ENCODE measurements at regions not wholly inside any gene's neighbourhood (a gene's known extent, or its start where the extent isn't known, plus 50 kb on each side); places are given as distances from the start of the nearest gene placed in this dataset.

- Histone ChIP-seq H3K79me2 (ENCODE audit: control insufficient read depth in 1 of 2, insufficient read depth in 2 of 2, low read length in 2 of 2) (no peaks in the 10 kb centered on the region), H3K9ac (replicated peaks in 1 of 4; ENCODE audit: extremely low read depth in 1 of 4, low read depth in 3 of 4, low read length in 3 of 4) (no peak overlapping the region), H3K4me1 (replicated peaks in 1 of 4; ENCODE audit: control insufficient read depth in 3 of 4, insufficient read depth in 4 of 4, low read length in 3 of 4) (peaks cover 0 to 10% (median under 1%) of the 10 kb centered on the region in 4 experiments; a peak in 3 of 7 replicates), H3K23me2 (ENCODE audit: low read depth, low read length) (no peaks in the 10 kb centered on the region), H2BK5ac (ENCODE audit: low read depth, low read length) (no peak overlapping the region), H3K27ac (ENCODE audit: low read depth, low read length) (no peak overlapping the region), H3K4me3 (ENCODE audit: extremely low read depth in 1 of 4, insufficient read depth in 2 of 4, low read depth in 3 of 4, low read length in 4 of 4) (no peak overlapping the region), H4K8ac (ENCODE audit: extremely low read depth, insufficient read depth, low read length) (no peak overlapping the region), H3K23ac (ENCODE audit: insufficient read length) (no peak overlapping the region), H2BK20ac (ENCODE audit: low read length) (no peak overlapping the region), H3K4me2 (ENCODE audit: insufficient read depth in 1 of 2, low read depth in 2 of 2, low read length in 2 of 2) (no peak overlapping the region), H2BK120ac (replicated peaks; ENCODE audit: low read depth, low read length) (no peak overlapping the region), H2BK12ac (ENCODE audit: low read depth, low read length) (no peak overlapping the region), H4K91ac (replicated peaks; ENCODE audit: insufficient read length, low read length) (no peak overlapping the region), H3K4ac (replicated peaks; ENCODE audit: insufficient read length, low read depth, low read length) (no peak overlapping the region), H4K20me1 (replicated peaks in 1 of 2; ENCODE audit: control insufficient read depth in 1 of 2, insufficient read depth in 2 of 2, low read length in 2 of 2) (no peaks in the 10 kb centered on the region), H2AFZ (ENCODE audit: low read length) (no peak overlapping the region), H3K36me3 (ENCODE audit: control insufficient read depth in 2 of 4, insufficient read depth in 4 of 4, low read length in 3 of 4) (no peaks in the 10 kb centered on the region), H3K79me1 (ENCODE audit: low read depth, low read length) (no peaks in the 10 kb centered on the region), H3K18ac (ENCODE audit: extremely low read depth, low read length) (no peak overlapping the region), H3K14ac (ENCODE audit: insufficient read length) (no peak overlapping the region), H3K56ac (replicated peaks; ENCODE audit: insufficient read length, low read depth, low read length) (no peak overlapping the region), H2BK15ac (ENCODE audit: low read length) (no peak overlapping the region), H3K9me3 (ENCODE audit: insufficient read depth in 2 of 2, low read depth in 1 of 2, low read length in 1 of 2) (no peaks in the 10 kb centered on the region), H3K27me3 (replicated peaks in 1 of 4; ENCODE audit: control insufficient read depth in 3 of 4, extremely low read depth in 1 of 4, insufficient read depth in 3 of 4, low read length in 3 of 4) (no peaks in the 10 kb centered on the region), H2AK5ac (ENCODE audit: low read depth, low read length) (no peak overlapping the region), H4K5ac (ENCODE audit: insufficient read length, low read depth, low read length) (no peak overlapping the region)
- no peak for DNase-seq (ENCODE audit: low read depth in 1 of 2, low spot score in 2 of 2)
- TF ChIP-seq CBX8 (IDR thresholded peaks at IDR 0.05; ENCODE audit: borderline replicate concordance, low read depth, low read length) = no peak
- TF ChIP-seq RXRA (IDR thresholded peaks at IDR 0.05; ENCODE audit: insufficient read depth, low read depth, low read length) = no peak
- no peak for TF ChIP-seq HDAC2 (IDR thresholded peaks at IDR 0.05; ENCODE audit: borderline replicate concordance in 1 of 2, low read depth in 2 of 2, low read length in 2 of 2)
- TF ChIP-seq SIN3A (conservative IDR thresholded peaks at IDR 0.05 in 1 of 2, IDR thresholded peaks at IDR 0.05 in 1 of 2; ENCODE audit: low read depth in 1 of 2, low read length in 2 of 2) = no peak
- WGBS, 2 experiments (ENCODE audit: extremely low coverage in 1 of 2, insufficient coverage in 1 of 2, insufficient read length in 1 of 2, insufficient replicate concordance in 2 of 2, low coverage in 1 of 2, low lambda C conversion rate in 2 of 2, missing lambda C conversion rate in 1 of 2) = 89% methylated on average over 11 of the region's 11 CpGs; no CpG with 5 or more reads in 1 of the 2 experiments
- FAIRE-seq = no peak
- ChIA-PET POLR2A (ENCODE audit: partially characterized antibody) (interaction anchor here (1.7 kb wide), 1 partner anchor 181 kb away, joined by 4 read pairs; the partner anchor contains the start of gene C22orf39), CTCF (ENCODE audit: partially characterized antibody) (interaction anchor here (0.8 to 6.3 kb wide), 11 partner anchors 9 to 449 kb away, joined by 3 to 56 read pairs (median 13); no protein-coding TSS in a partner anchor)
Observed at GRCh38 chr22:19628038-19628776, 86.1 kb upstream of the SEPTIN5 start.

All from H1 (cell line).